EL (cell line): ENCODE measurements at regions not wholly inside any gene's neighbourhood (a gene's known extent, or its start where the extent isn't known, plus 50 kb on each side); places are given as distances from the start of the nearest gene placed in this dataset.

Experiments used
- DNase-seq: peaks from one replicate; pipeline ENCODE4 v3.0.0-alpha.2; 2016

DNA sequence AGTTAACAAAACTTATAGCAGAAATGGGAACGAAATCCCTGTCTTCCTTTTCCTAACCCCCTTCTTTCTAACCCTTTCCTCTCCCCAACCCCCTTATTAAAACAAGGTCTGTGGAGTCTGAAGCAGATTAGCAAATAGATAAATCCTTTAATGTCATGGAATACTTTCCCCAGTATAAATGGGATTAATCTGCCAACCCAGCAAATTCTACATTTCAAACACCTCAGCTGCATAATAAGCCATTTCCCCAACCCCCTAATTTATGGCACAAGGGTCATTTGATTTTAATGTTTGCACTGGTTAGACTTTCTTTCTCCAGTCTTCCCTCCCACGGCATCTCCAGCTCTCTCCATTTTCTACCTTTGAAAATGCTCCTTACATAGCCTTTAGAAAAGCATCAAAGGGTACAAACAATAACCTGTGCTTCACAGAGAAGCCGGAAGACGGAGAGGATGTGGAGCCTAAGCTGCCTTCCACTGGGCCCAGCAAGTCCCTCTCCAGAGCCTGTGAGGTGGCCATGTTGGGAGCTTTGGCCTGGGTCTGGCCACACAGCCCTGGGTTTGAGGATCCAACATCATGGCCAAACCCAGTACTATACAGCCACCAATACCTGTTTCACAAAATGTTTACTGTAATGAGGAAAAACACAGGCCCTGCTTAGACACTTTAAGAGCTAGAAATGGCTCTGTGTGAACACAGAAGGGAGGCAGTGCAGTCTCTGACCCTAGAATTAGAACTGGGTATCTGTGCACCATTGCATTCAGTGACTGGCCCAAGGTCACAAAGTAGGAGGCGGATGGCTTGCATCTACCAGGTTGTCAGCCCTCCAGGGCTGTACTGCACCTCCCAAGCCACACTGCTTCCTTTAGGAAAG lies 56.9 kb upstream of the SPRY1 start:
- no peak for DNase-seq

DNA sequence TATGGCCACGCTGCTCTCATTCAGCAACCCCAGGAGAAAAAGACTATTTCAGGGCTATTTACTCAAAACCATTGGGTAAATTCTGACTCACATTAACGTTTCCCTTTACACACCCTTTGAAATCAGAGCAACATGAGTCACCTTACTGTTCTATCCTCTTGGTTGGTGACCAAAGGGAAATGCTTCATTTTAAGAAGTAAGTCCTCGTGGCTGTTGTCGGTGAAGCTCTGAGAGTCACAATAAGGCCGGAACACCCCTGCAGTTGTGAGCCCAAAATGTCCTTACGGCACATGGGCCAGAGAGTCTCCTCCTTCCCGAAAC lies 56.3 kb upstream of the SPRY1 start:
- DNase-seq = peak; percentile 73

DNA sequence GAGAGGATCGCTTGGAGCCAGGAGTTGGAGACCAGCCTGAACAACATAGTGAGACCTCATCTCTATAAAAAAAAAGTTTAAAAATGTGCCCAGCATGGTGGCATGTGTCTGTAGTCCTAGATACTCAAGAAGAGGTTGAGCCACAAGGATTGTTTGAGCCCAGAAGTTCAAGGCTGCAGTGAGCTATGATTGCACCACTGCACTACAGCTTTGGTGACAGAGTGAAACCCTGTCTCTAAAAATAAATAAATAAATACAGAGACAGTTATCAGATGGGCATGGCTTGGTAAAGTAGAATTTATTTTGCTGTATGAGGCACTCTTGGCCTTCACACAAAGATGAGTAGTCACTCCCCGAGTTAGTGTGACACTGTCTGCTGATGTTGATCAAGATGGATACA lies 54.1 kb upstream of the SPRY1 start:
- no peak for DNase-seq

DNA sequence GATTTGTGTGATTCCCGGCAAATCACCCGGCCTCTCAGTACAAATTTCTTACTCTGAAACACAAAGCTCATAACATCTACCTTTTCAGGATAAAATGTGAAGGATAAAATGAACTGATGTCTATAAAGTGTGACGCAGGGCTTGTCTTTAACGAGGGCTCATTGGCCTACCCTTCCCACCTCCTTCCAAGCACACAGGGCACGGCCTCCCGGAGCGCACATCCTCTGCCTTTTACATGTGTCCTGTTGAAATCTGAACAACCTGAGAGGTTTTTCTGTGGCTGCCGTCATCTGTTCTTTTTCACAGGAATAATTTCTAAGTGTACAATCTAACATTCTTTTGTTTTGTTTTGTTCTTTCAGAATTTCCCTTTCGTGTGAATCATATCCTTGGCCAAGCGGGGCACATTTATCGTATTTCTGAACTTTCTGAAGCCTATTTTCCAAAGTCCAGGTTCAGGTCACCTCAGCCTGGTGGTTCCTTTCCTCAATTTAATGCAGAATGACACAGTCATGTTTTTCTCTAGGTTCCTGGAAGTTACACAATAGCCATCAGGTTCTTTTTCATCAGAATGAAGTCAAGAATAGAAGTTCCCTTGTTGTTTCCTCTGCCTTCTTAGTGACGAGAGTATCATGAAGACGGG lies 53.1 kb upstream of the SPRY1 start:
- DNase-seq = no peak

DNA sequence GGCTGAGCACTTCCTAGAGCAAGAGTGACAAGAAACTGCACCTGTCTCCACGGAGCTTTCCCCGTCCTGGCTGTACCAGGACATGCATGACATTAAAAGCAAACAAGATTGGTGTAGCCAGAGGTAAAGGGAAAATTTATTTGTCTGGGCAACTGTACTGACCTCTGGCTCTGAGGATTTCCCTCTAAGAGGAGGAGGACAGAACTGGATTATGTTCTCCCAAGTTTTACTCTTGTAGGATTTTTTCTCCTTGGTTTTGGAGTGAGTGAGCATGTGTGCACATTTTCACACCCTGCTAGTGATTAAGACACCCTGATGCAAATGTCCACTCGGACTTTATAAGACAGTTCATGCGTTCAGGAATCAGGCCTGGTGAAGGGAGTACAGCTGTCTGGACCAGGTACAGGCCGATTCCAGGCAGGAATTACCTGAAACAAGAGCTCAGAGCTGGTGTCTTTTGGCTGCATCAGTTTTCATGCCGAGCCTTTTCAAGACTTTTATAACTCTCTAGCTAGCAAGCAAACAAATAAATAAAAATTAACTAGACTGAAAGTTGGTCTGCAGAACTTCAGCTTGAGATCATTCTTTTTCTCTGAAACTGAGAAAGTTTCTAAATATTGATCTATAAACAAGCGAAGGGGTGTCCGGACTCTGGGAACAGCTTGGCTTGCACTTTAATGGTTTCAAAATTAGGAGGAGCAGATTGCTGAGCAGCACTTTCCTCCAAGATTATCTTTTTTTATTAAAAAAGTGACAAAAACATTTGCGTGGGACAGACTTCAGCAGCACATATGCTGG lies 51.3 kb upstream of the SPRY1 start:
- no peak for DNase-seq

DNA sequence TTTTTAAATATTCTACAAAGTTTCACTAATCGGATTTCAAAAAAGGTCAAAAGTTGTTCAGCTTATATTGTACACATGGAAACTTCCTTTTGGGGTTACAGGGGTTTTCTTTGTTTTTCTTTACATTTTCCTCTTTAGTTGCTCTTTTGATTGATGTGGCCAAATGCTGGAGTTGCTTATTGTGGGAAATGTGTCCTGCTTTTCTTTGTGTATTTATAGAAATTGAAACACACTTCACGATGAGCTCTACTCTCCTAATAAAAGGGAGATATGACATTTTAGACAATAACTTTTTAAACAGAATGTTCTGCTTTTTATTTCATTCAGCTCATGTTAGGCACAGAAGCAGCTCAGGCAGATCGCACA lies 50.7 kb upstream of the SPRY1 start:
- no peak for DNase-seq

DNA sequence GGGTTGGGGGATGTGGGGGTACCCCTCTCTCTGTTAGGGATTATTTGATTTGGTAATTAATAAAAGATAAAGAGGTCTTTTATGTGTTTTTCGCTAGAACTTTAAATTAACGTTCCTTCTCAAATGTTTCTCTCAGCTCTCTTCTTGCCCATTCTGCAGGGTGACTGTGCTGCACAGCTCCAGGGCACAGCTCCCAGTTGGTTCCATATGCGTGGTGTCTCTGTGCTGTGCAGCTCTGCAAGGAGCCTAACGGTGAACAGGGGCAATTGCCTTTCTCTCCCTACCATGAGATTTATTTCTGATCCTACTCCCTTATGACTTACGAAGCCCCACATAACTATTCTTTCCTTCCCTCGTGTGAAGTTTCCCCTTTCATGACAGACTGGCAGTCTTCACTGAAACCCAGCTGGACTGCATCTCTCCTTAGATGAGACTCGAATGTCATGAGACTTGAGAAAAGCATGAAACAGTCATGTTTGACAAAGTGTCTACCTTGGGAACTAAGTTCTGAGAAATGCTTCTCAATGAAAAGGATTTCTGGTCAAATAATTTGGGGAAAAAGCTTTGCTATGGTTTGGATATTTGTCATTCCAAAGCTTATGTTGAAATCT lies 50.2 kb upstream of the SPRY1 start:
- no peak for DNase-seq
